ENCODE measurements at regions not wholly inside any gene's neighbourhood (a gene's known extent, or its start where the extent isn't known, plus 50 kb on each side); places are given as distances from the start of the nearest gene placed in this dataset.
"Not testable (repeated sequence)": the region's sequence is repeated elsewhere in the genome, so short reads cannot be mapped to it uniquely, and the experiment has no call there.

GRCh38 chr9:38127271-38127839, 58.3 kb upstream of the SHB start:
- no peak overlapping the region for H3K4me3 Mint-ChIP-seq
- peaks cover 21 to 24% of the 10 kb centered on the region in 2 donors for H3K27me3 Mint-ChIP-seq
- no peak overlapping the region for H3K27ac Mint-ChIP-seq
- CTCF ChIA-PET, result interaction anchor here (0.6 to 0.9 kb wide), 2 partner anchors 98 to 141 kb away, joined by 3 read pairs; no protein-coding TSS in a partner anchor
- 43% methylated on average over 2 of the region's 6 CpGs for WGBS (ENCODE audit: insufficient coverage)
- H3K9me3 ChIP-seq, result no peaks in the 10 kb centered on the region
- H3K4me1 Mint-ChIP-seq, result no peaks in the 10 kb centered on the region
- H3K36me3 Mint-ChIP-seq, result no peaks in the 10 kb centered on the region
- H3K27me3 ChIP-seq (replicated peaks in 1 of 2; ENCODE audit: control insufficient read depth in 2 of 2, extremely low read depth in 1 of 2, insufficient read depth in 2 of 2, low read length in 1 of 2), result peaks cover 0 to 16% of the 10 kb centered on the region in 2 experiments
- H3K4me3 ChIP-seq (ENCODE audit: control insufficient read depth in 1 of 2, extremely low read depth in 1 of 2, low read length in 1 of 2), result no peak overlapping the region
- H3K27ac ChIP-seq (ENCODE audit: low read length), result no peak overlapping the region
- no peaks in the 10 kb centered on the region for H3K9me3 Mint-ChIP-seq
- ATAC-seq (replicated peaks in 1 of 4), result no peak
- POLR2A ChIA-PET, result no interaction called here
- H3K4me1 ChIP-seq (ENCODE audit: control insufficient read depth in 1 of 2, extremely low read depth in 1 of 2, insufficient read depth in 2 of 2, low read length in 2 of 2), result no peaks in the 10 kb centered on the region
- no peak for DNase-seq
- no peaks in the 10 kb centered on the region for H3K36me3 ChIP-seq (ENCODE audit: control insufficient read depth in 2 of 2, extremely low read depth in 1 of 2, insufficient read depth in 1 of 2, low read length in 1 of 2)

- H3K4me3 Mint-ChIP-seq, result no peak overlapping the region
- no peaks in the 10 kb centered on the region for H3K9me3 Mint-ChIP-seq
- no peak overlapping the region for H3K27ac ChIP-seq (ENCODE audit: low read length)
- CTCF ChIA-PET, result no interaction called here
- no peak overlapping the region for H3K27ac Mint-ChIP-seq
- POLR2A ChIA-PET, result no interaction called here
- H3K36me3 Mint-ChIP-seq, result no peaks in the 10 kb centered on the region
- H3K4me1 ChIP-seq (ENCODE audit: control insufficient read depth in 1 of 2, extremely low read depth in 1 of 2, insufficient read depth in 2 of 2, low read length in 2 of 2), result no peaks in the 10 kb centered on the region
- ATAC-seq (replicated peaks in 1 of 4), result no peak
- H3K27me3 Mint-ChIP-seq, result peaks cover 18 to 24% of the 10 kb centered on the region in 2 donors
- no peaks in the 10 kb centered on the region for H3K36me3 ChIP-seq (ENCODE audit: control insufficient read depth in 2 of 2, extremely low read depth in 1 of 2, insufficient read depth in 1 of 2, low read length in 1 of 2)
- H3K4me1 Mint-ChIP-seq, result no peaks in the 10 kb centered on the region
- H3K9me3 ChIP-seq, result no peaks in the 10 kb centered on the region
- peaks cover 0 to 16% of the 10 kb centered on the region in 2 experiments for H3K27me3 ChIP-seq (replicated peaks in 1 of 2; ENCODE audit: control insufficient read depth in 2 of 2, extremely low read depth in 1 of 2, insufficient read depth in 2 of 2, low read length in 1 of 2)
- DNase-seq, result no peak
- 59% methylated on average over 4 of the region's 6 CpGs for WGBS (ENCODE audit: insufficient coverage)
- H3K4me3 ChIP-seq (ENCODE audit: control insufficient read depth in 1 of 2, extremely low read depth in 1 of 2, low read length in 1 of 2), result no peak overlapping the region
Measured at GRCh38 chr9:38126730-38127129, 57.7 kb upstream of the SHB start.

- no peak for ATAC-seq (replicated peaks in 1 of 4)
- Mint-ChIP-seq H3K9me3 (no peaks in the 10 kb centered on the region), H3K4me3 (no peak overlapping the region), H3K4me1 (no peaks in the 10 kb centered on the region), H3K27ac (no peak overlapping the region), H3K27me3 (peaks cover 18 to 24% of the 10 kb centered on the region in 2 donors), H3K36me3 (no peaks in the 10 kb centered on the region)
- DNase-seq, result no peak
- Histone ChIP-seq H3K9me3 (no peaks in the 10 kb centered on the region), H3K27me3 (replicated peaks in 1 of 2; ENCODE audit: control insufficient read depth in 2 of 2, extremely low read depth in 1 of 2, insufficient read depth in 2 of 2, low read length in 1 of 2) (peaks cover 0 to 16% of the 10 kb centered on the region in 2 experiments), H3K4me3 (ENCODE audit: control insufficient read depth in 1 of 2, extremely low read depth in 1 of 2, low read length in 1 of 2) (no peak overlapping the region), H3K27ac (ENCODE audit: low read length) (no peak overlapping the region), H3K36me3 (ENCODE audit: control insufficient read depth in 2 of 2, extremely low read depth in 1 of 2, insufficient read depth in 1 of 2, low read length in 1 of 2) (no peaks in the 10 kb centered on the region), H3K4me1 (ENCODE audit: control insufficient read depth in 1 of 2, extremely low read depth in 1 of 2, insufficient read depth in 2 of 2, low read length in 2 of 2) (no peaks in the 10 kb centered on the region)
- CTCF ChIA-PET, result no interaction called here
- 76% methylated on average over 3 of the region's 7 CpGs for WGBS (ENCODE audit: insufficient coverage)
- POLR2A ChIA-PET, result no interaction called here
Measured at GRCh38 chr9:38125889-38126288, 56.9 kb upstream of the SHB start.

GRCh38 chr9:38123359-38123758, 54.3 kb upstream of the SHB start:
- H3K9me3 ChIP-seq; H3K27ac ChIP-seq (ENCODE audit: low read length); H3K4me3 Mint-ChIP-seq; H3K9me3 Mint-ChIP-seq; ATAC-seq (replicated peaks in 1 of 4); H3K36me3 ChIP-seq (ENCODE audit: control insufficient read depth in 2 of 2, extremely low read depth in 1 of 2, insufficient read depth in 1 of 2, low read length in 1 of 2); H3K4me1 Mint-ChIP-seq; DNase-seq; H3K4me1 ChIP-seq (ENCODE audit: control insufficient read depth in 1 of 2, extremely low read depth in 1 of 2, insufficient read depth in 2 of 2, low read length in 2 of 2); H3K36me3 Mint-ChIP-seq; H3K4me3 ChIP-seq (ENCODE audit: control insufficient read depth in 1 of 2, extremely low read depth in 1 of 2, low read length in 1 of 2); H3K27ac Mint-ChIP-seq; POLR2A ChIA-PET: not testable (repeated sequence)
- peaks cover 25 to 26% of the 10 kb centered on the region in 2 donors for H3K27me3 Mint-ChIP-seq
- peaks cover 0 to 20% of the 10 kb centered on the region in 2 experiments for H3K27me3 ChIP-seq (replicated peaks in 1 of 2; ENCODE audit: control insufficient read depth in 2 of 2, extremely low read depth in 1 of 2, insufficient read depth in 2 of 2, low read length in 1 of 2)
- CTCF ChIA-PET, result interaction anchor here in 1 of 2 donors (0.7 kb wide), 1 partner anchor 206 kb away, joined by 3 read pairs; no protein-coding TSS in a partner anchor
- WGBS (ENCODE audit: insufficient coverage), result no CpG with 5 or more reads among the region's 1 CpG

GRCh38 chr9:38120961-38121360, 51.9 kb upstream of the SHB start:
- Histone ChIP-seq H3K36me3 (ENCODE audit: control insufficient read depth in 2 of 2, extremely low read depth in 1 of 2, insufficient read depth in 1 of 2, low read length in 1 of 2) (no peaks in the 10 kb centered on the region), H3K4me3 (ENCODE audit: control insufficient read depth in 1 of 2, extremely low read depth in 1 of 2, low read length in 1 of 2) (no peak overlapping the region), H3K4me1 (ENCODE audit: control insufficient read depth in 1 of 2, extremely low read depth in 1 of 2, insufficient read depth in 2 of 2, low read length in 2 of 2) (no peaks in the 10 kb centered on the region), H3K27me3 (replicated peaks in 1 of 2; ENCODE audit: control insufficient read depth in 2 of 2, extremely low read depth in 1 of 2, insufficient read depth in 2 of 2, low read length in 1 of 2) (peaks cover 0 to 18% of the 10 kb centered on the region in 2 experiments), H3K27ac (ENCODE audit: low read length) (no peak overlapping the region), H3K9me3 (no peaks in the 10 kb centered on the region)
- Mint-ChIP-seq H3K36me3 (no peaks in the 10 kb centered on the region), H3K27me3 (peaks cover 16 to 19% of the 10 kb centered on the region in 2 donors), H3K4me1 (no peaks in the 10 kb centered on the region), H3K27ac (no peak overlapping the region), H3K4me3 (no peak overlapping the region), H3K9me3 (no peaks in the 10 kb centered on the region)
- no peak for ATAC-seq (replicated peaks in 1 of 4)
- ChIA-PET CTCF (interaction anchor here in 1 of 2 donors (0.7 kb wide), 1 partner anchor 76 kb away, joined by 3 read pairs; no protein-coding TSS in a partner anchor), POLR2A (no interaction called here)
- WGBS (ENCODE audit: insufficient coverage), result 98% methylated on average over 5 of the region's 6 CpGs
- no peak for DNase-seq

- no peak for ATAC-seq (replicated peaks in 1 of 4)
- Mint-ChIP-seq H3K27me3 (peaks cover 9 to 11% of the 10 kb centered on the region in 2 donors), H3K4me3 (no peak overlapping the region), H3K27ac (no peak overlapping the region), H3K9me3 (no peaks in the 10 kb centered on the region), H3K36me3 (no peaks in the 10 kb centered on the region), H3K4me1 (no peaks in the 10 kb centered on the region)
- 88% methylated on average over 2 of the region's 5 CpGs for WGBS (ENCODE audit: insufficient coverage)
- ChIA-PET CTCF (no interaction called here), POLR2A (no interaction called here)
- H3K36me3 ChIP-seq (ENCODE audit: control insufficient read depth in 2 of 2, extremely low read depth in 1 of 2, insufficient read depth in 1 of 2, low read length in 1 of 2), result no peaks in the 10 kb centered on the region
- no peak overlapping the region for H3K4me3 ChIP-seq (ENCODE audit: control insufficient read depth in 1 of 2, extremely low read depth in 1 of 2, low read length in 1 of 2)
- H3K27ac ChIP-seq (ENCODE audit: low read length), result no peak overlapping the region
- no peaks in the 10 kb centered on the region for H3K9me3 ChIP-seq
- peaks cover 0 to 13% of the 10 kb centered on the region in 2 experiments for H3K27me3 ChIP-seq (replicated peaks in 1 of 2; ENCODE audit: control insufficient read depth in 2 of 2, extremely low read depth in 1 of 2, insufficient read depth in 2 of 2, low read length in 1 of 2)
- no peak for DNase-seq
- H3K4me1 ChIP-seq (ENCODE audit: control insufficient read depth in 1 of 2, extremely low read depth in 1 of 2, insufficient read depth in 2 of 2, low read length in 2 of 2), result no peaks in the 10 kb centered on the region
Measured at GRCh38 chr9:38119560-38120236, 50.7 kb upstream of the SHB start.

All from T-cell (primary cell).